HG02938 (cell line): ENCODE measurements at regions not wholly inside any gene's neighbourhood (a gene's known extent, or its start where the extent isn't known, plus 50 kb on each side); places are given as distances from the start of the nearest gene placed in this dataset.

Experiments
- ATAC-seq: cut with Tn5 transposase; IDR thresholded peaks from one replicate; pipeline ENCODE4 v1.9.1; 2021; ENCODE audit warnings: mild to moderate bottlenecking, moderate library complexity; ENCODE audit not compliant: unreplicated experiment

DNA sequence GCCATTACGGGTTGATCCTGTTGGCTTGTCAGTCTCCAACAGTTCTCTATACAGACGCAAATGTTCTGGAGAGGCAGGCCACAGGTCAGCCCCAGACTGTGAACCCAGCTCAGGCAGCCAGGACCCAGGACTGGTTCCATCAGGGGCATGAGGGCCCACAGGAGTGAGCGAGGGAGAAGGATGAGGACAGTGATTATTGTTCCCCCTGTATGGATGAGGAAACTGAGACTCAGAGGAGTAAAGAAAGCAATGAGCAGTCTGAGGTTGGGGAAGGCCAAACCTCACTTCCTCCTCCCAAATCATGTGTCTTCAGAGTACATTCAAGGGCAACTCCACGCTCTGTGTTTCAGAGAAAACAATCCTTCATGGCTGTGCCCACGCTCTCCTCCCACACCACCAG lies 121.9 kb downstream of the RPLP1 start:
- no peak for ATAC-seq

DNA sequence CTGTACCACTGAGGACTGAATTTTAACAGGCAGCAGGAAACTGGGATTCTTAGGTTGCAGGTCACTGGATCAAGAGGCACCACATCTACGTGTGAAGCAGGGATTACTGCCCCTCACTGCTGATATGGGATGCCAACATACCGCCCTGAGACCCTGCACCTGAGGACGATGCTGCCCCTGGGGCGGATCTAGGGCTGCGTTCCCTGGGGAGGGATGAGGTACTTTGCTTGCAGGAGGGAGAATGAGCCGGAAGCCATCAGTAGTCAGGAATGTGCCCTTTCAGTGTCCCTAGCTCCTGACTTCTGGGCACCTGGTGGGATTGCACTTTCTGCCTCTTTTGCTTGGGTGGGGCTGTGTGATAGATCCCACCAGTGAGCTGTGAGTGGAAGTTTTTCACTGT lies 122.8 kb downstream of the RPLP1 start:
- no peak for ATAC-seq

DNA sequence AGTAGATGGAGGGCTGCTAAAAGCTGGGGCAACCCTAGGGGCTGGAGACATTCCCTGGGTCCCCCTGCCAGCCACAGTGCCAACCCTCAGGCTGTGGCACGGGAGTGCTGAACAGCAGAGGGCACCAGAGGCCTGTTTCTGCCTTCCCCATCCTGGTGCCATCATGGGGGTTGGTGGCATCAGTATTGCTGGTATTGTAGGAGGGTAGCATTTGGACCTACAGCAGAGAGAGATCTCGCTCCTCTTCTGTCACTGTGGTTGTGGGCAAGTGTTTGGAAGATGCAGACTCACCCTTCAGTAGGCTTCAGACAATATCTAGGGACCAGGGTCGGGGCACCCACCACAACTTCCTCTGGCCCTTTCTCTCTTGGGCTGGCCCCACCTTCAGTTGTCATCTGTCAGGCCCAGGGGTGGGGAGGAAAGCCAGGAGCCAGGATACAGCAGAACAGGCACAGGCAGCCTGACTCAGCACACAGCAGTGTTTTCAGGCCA lies 123.5 kb downstream of the RPLP1 start:
- ATAC-seq: no peak

DNA sequence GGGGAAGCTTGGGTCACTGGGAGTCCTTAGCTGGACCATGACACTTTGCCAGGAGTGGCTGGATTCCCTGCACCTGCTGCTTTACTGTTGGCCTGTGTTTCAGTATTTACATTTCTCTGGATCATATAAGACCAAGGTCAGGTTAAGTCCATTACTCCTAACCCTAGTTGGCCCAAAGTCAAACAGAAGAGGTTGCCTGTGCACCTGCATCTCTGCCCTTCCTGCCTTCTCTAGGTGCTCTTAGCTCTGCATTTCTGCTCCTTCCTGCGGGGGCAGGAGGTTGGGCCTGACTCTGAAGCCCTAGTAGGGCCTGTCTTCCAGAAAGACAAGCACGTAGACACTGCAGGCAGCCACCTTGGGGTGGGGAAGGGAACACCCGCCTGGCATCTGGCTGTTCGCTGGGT lies 124.3 kb downstream of the RPLP1 start:
- no peak for ATAC-seq

DNA sequence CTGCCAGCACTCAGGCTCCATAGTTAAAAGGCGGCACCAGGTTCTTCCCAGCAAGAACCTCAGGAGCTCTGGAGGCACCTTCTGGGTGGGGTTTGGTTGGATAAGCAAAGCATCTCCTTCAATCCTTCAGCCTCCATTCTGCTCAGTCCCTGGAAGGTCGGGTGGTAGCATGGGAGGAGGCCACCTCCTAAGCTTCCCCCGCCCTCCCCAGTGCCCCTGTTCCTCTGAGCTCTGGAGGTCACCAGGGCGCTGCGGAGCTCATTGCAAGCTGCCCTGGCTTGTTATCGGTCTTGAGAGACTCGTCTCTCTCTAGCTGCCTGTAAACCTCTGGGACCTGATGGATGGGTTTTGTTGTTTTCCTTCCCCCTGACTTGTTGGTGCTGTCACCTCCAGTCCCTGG lies 124.8 kb downstream of the RPLP1 start:
- ATAC-seq: no peak

DNA sequence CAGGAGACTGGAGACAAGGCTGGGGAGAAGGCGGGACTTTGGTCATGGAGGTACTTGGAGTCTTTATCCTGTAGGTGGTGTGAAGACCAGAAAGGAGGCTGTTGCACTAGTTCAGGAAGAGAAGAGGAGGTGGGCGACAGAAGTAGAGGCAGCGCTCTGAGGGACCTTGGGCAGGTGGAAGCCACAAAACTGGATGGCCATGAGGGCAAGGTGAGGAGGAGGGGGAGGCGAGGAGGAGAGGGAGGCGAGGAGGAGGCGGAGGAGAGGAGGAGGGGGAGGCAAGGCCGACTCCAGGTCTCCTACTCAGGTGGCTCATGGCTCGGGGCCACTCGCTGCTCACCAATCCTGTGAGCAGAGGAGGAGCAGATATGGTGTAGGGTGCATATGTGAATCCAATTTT lies 125.6 kb downstream of the RPLP1 start:
- ATAC-seq: no peak

DNA sequence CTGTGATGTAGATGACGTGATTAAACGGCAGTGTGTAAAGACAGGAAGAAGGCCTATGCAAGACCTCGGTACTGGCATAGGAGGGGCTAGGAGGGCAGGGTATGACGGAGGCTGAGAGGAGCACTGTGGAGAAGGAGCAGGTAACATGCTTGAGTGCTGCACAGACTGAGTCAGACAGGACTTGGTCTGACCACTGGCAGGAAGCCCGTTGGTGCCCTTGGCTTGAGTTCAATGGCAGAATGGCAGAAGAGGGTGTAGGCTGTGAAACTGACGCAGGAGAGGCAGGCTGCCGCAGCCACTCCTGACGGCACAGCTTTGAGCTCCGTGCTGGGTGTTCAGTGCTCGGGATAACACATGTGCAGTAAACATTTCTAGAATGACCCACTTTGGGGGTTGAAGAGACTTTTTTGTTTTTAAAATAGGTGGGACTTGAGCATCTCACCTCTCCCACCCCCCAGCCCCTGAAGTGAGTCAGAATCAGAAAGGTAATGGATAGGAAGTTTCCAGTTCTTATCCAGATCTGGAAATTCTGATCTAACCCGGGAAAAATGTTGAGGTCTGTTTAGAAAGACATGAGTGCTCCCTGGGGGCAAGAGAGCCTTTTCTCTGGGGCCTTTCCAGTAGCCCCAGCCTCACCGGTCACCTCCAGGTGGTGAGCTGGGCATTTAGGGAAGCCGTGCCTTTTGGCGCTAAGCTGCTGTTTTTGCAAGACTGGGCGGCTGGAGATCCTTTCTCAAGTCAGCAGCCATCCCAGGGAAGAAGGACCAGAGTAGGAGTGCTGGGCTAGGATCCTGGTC lies 126.4 kb downstream of the RPLP1 start:
- no peak for ATAC-seq

DNA sequence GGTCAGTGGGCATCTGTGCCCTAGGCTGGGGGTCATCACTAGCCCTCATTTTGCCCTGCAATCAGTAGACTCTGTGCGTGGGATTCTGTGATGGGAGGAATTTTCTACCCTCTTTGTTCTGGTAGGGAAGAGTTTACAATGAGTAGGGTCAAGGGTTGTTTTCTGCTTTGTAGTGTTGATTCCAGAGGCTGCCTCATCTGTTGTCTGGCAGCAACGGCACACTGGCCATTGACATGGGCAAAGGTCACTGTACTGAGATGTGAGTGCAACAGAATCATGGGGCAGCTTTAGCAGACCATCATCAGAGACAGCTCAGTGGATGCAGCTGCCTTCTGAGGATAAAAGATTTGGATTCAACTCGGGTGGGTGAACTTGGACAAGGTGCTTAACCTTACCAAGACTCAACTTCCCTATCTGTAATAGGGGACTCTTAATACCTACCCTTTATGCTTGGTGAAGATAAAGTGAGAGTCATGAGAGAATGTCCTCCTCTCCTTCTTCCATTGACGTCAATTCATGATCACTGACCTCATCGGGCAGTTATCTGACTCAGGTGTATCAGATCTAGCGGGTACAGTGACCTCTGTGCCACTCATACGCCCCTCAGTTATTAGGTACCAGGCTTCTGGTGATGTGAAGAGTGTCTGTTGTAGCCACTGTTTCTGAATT lies 127.5 kb downstream of the RPLP1 start:
- no peak for ATAC-seq

DNA sequence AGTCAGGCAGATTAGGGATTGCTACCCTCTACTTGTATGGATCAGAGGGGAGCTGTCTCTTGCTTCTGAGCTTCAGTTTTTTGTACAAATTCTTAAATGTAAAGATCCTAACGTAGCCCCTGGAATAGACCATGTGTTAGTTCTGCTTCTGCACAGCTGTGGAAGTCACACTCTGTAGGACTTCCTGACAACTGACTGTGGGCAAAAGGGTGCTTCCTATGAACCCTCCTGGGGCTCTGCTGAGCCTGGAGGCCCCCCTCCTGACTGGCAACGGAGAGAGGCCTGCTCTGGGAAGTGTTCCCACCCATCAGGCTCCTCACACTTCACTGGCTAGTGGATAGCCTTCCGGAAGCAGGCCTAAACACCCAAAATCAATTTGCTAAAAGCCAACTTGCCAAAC lies 131.0 kb downstream of the RPLP1 start:
- ATAC-seq: no peak

DNA sequence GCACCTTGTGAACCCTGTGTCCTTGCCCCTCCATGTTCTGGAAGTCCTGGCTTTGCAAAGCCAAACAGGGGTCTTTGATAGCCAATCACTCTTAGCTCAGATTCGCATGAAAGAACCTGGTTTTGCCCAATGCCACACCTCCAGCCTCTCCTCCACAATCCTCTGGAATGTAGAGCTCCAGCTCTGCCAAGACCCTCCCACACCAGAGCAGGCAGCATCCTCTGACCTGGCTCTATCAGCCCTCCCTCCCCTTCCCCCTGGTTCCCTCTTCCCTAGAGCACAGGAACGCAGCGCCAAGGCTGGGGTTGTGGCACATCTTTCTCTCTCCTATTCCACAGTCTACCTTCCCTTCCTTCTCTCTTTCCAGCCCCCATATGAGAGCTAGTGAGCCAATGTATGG lies 133.3 kb downstream of the RPLP1 start:
- ATAC-seq: no peak

DNA sequence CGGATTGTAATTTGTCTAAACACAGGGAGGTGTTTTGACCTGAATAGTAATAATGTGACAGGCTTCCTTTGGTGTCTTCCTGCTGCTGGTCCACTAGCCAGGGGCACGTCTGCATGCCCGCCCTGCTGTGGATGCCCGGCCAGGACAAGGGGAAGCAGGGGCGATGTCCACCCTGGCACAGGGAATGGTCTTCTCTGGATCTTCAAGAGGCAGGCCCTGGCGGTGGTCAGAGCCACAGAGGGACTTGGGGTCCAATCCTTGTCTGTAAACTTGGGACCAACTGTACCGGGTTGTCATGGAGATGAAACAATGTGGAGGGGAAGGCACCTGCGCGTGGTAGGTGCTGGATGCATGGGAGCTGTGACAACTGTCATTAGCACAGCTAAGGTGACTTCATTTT lies 134.1 kb downstream of the RPLP1 start:
- no peak for ATAC-seq

DNA sequence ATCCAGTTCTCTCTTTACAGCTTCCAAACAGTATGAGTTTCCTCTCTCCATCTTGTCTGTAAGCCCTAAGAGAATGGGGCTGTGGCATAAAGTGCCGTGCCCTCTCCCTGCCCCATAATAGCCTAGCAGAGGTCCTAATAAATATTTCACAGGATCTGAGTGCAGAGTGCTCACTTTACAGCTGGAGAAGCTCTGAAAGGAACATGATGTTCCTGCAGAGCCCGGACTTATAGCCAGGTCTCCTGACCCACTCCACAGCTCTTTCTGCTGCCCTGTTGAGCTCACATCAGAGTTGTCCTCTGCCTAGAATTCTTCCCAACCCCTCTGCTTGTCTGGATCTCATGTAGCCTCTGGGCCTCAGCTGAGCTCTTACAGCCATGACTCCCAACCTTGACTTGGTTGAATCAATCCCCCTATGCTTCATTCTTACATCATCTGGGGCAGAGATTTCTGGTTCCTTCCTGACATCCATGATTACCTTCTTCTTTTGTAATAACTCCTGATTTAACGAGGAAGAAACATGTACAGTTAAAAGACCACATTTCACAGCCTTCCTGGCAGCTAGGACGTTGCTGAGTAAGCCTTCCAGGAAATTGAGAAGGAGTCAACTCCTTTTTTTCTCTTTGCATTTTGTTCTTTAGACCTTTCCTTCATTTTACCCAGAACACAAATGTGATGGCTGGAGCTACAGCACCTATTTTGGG lies 135.3 kb downstream of the RPLP1 start:
- no peak for ATAC-seq

DNA sequence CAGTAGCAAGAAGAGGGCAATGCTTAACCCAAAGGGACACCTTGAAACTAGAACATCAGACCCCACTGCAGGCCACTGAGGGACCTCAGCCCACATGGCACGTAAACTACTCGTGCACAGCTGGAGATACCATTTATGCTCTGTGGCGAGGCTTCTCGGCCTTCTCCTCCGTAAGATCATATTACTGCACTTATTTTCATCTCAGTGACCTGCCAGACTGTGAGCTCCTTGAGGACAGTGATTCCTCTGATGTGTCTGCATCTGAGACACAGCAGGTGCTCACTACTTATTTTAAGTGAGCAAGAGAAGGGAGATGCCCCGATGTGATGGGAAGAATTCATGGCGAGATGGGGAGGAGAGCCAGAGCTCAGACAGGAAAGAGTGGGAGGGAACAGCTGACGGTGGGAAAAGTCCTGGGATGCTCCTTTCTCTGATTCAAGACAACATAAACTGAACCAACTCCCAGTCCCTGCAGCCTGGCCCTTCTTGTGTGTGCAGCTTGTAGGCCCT lies 137.6 kb downstream of the RPLP1 start:
- ATAC-seq: no peak

DNA sequence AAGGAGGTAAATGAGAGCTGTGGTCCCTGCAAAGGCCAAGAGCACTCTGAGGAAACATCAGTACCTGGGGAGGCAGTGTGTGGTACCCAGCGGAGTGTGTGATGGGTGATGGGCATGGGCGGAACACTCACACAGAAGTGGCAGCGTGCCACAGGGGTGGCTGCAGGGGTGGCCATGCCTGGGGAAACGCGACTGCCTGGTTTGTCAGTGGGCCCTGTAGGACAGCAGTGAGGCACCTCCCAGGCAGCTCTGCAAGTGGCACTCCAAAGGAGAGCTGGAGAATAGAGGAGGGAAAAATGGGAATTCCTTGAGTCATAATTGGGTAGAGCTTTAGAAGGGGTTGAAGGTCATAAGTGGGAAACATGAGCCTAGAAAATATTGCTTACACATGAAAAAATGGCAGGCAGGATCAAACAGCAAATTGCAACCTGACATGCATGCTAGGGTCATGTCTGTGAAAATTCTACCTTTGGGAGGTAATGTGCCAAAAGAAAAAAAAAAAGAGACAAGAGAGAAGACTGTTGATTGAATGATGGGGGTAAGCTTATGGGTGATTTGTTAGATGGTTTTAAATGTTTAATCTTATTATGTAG lies 138.4 kb downstream of the RPLP1 start:
- no peak for ATAC-seq

DNA sequence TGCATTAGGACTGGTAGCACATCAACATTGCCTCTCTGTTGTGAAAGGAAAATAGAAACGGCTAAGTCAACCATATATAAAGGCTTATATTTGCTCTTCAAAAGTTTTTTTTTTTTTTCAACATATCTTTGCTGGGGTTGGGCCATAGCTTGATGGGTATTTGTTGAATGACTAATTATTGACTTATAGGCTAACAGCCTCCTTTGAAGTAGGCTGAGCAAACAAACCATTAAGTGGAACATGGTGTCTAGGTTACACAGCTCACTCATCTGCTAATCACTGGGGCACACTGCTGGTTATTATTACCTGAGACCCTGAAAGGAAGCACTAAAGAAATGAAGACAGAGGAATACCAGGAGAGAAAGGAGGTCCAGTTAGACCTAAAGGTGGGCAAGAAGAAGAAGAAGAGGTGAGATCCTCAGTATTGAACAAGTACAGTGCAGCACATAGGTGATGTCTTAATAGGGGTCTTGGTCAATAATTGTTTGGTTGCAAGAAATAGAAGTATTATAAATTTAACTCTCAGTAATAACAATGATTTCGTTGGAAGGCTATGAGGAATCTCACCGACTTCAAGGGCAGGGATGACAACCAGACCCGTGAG lies 139.4 kb downstream of the RPLP1 start:
- ATAC-seq: no peak

DNA sequence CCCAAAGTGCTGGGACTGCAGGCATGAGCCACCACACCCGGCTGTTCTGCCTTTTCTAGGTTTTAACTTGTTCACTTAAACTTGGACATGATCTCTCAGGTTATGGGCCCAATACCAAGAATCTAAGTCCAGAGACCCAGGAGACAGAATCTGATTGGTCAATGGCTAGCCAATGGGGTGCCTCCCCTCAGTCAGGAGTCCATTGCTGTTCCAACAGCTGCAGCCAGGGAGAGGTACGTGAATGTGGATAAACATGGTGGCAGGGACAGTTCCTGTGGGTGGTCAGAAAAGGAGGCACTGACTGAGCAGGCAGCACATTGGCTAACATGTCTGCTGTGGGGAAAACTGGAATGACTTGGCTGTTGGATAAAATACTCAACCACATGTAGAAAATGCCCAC lies 140.3 kb downstream of the RPLP1 start:
- ATAC-seq: no peak

DNA sequence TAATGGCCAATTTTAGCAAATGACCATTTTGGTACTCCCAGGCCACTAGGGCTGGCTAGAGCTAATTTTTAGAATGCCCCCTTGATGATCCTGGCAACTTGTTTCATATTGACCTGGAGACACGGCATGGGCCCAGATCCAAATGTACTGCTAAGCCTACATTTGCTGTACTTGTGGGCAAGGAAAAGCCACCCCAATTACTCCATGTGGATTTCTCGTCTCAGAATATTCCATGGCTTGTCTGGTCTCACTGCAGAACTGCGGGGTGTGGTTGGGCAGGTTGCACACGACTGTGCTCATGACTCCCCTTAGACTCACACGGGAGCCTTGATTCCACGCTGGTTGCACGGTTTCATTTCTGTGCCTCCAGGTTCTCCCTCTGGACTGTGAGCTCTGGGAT lies 140.9 kb downstream of the RPLP1 start:
- no peak for ATAC-seq

DNA sequence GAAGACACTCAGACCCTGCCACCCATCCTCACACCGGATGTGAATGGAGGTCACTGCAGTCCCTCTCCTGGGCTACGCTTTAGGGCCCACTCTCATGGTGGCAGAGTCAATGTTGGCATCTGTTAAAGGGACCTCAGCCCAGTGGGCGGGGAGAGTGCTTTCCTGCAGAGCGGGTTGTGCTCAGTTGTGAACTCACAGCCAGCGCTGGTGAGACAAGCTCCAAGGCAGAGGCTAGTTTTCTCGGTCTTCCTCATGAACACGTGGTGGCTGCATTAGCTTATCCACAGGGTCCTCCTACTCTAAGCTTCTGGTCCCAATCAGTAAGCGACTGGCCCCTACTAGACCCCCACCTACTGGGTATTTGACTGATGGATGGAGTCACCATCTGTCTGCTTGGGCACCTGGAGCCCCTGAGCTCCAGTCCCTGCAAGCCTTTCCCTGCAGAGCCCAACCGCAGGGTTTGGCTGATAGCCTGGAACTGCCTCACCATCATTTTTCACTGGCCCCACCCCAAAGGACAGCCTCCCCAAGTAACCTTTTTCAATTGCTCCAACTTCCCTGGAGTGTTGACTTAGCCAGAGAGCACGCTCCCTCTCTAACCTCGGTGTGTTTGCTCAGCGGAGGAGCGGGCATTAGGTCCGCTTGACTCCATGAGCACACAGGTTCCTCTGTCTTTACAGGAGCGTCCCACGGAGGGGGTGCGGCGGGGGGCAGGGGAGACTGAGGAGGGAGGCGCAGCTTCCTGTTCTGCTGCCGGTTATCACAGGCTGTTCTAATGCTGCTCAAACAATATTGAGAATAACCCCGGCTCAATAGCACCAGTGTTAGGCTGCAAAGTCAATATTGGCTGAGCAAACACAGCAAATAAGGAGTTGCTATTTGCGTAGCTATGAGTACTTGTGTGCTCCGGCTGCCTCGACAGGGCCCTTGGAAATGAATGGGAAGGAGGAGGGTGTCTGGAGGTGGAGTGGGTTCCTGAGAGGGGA lies 141.7 kb downstream of the RPLP1 start:
- no peak for ATAC-seq

DNA sequence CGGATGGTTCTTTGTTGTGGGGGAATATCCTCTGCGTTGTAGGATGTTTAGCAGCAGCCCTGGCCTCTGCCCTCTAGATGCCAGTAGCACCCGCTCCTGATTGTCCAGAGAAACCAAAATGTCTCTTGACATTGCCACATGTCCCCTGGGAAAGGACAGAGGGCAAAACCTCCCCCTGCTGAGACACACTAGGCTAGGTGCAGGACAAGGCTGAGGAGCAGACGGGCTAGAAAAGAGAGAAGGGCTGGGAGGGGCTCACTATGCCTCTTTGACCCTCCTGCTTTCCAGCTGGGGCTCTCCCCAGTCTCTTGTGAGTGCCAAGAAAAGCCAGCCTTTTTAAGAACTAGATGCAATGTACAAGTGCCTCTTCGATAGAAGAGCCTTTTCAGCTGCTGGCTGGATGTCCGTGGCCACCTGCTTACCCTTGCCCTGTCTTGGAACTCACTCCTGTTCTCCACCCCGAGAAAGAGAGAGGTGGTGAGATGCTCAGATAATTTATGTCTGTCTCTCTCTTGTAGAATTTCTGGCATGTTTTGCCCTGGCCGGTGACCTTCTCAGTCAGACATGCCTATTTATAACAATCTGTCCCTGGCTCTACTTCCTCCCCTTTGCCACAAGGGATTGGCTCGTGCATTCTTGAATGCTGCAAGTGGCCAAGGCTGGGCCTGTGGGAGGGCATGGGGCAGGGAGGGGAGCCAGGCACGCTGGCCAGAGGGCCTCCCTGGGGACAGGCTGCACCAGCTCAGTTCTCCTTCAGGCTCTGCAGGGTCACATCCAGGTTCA lies 142.6 kb downstream of the RPLP1 start:
- ATAC-seq: no peak
